Neural cell (in vitro differentiated cells): ENCODE measurements at regions not wholly inside any gene's neighbourhood (a gene's known extent, or its start where the extent isn't known, plus 50 kb on each side); places are given as distances from the start of the nearest gene placed in this dataset.

Experiments used
- H2AFZ ChIP-seq: fragments of 200-600, 300-800 bp; sonication (generic), shearing (Covaris generic); 2 replicates; pipeline ENCODE4 v1.6.0; 2014; ENCODE audit warnings: low read depth, mild to moderate bottlenecking, antibody characterized with exemption, low read length, moderate library complexity
- H3F3A ChIP-seq: fragments of 200-600 bp; shearing (Covaris generic); 2 replicates; pipeline ENCODE4 v1.6.1; 2016; ENCODE audit warnings: mild to moderate bottlenecking, moderate library complexity, mixed read lengths, antibody characterized with exemption, low read length; ENCODE audit not compliant: insufficient read depth, poor library complexity, severe bottlenecking
- H3K27ac ChIP-seq: fragments of 200-600, 300-800 bp; sonication (generic), shearing (Covaris generic); 2 replicates; pipeline ENCODE4 v1.5.1; 2014; ENCODE audit warnings: mild to moderate bottlenecking, low read length, moderate library complexity
- H3K27me3 ChIP-seq: fragments of 300-800, 200-600 bp; sonication (generic), shearing (Covaris generic); 2 replicates; pipeline ENCODE4 v1.6.0; 2014; ENCODE audit warnings: mild to moderate bottlenecking, low read depth, low read length, moderate library complexity; ENCODE audit not compliant: insufficient read depth
- H3K36me3 ChIP-seq: fragments of 300-800, 200-600 bp; sonication (generic), shearing (Covaris generic); 2 replicates; pipeline ENCODE4 v1.5.1; 2014; ENCODE audit warnings: mild to moderate bottlenecking, antibody characterized with exemption, low read length, moderate library complexity; ENCODE audit not compliant: insufficient read depth
- H3K4me2 ChIP-seq: fragments of 300-800, 200-600 bp; sonication (generic), shearing (Covaris generic); 2 replicates; pipeline ENCODE4 v1.6.0; 2014; ENCODE audit warnings: mild to moderate bottlenecking, low read length
- H3K4me3 ChIP-seq: fragments of 300-800, 200-600 bp; sonication (generic), shearing (Covaris generic); 2 replicates; pipeline ENCODE4 v1.5.1; 2014; ENCODE audit warnings: mild to moderate bottlenecking, low read length, moderate library complexity
- H3K79me2 ChIP-seq: fragments of 200-600 bp; shearing (Covaris generic); replicated peaks from 2 replicates; pipeline ENCODE4 v1.6.0; 2014; ENCODE audit warnings: mild to moderate bottlenecking, low read length, moderate library complexity; ENCODE audit not compliant: insufficient read depth
- H3K9ac ChIP-seq: fragments of 300-800, 200-600 bp; sonication (generic), shearing (Covaris generic); 2 replicates; pipeline ENCODE4 v1.6.1; 2016; ENCODE audit warnings: mild to moderate bottlenecking, low read length, mixed read lengths
- H3K9me2 ChIP-seq: fragments of 200-600 bp; shearing (Covaris generic); 2 replicates; pipeline ENCODE4 v1.6.1; 2016; ENCODE audit warnings: mild to moderate bottlenecking, low read length, mixed read lengths; ENCODE audit not compliant: insufficient read depth
- H3K9me3 ChIP-seq: fragments of 200-600, 300-800 bp; sonication (generic), shearing (Covaris generic); 2 replicates; pipeline ENCODE4 v1.6.1; 2016; ENCODE audit warnings: mild to moderate bottlenecking, mixed run types, low read length, moderate library complexity, mixed read lengths
- H4K20me1 ChIP-seq: fragments of 200-600 bp; shearing (Covaris generic); 2 replicates; pipeline ENCODE4 v1.6.1; 2016; ENCODE audit warnings: mild to moderate bottlenecking, mixed run types; ENCODE audit not compliant: insufficient read depth
- EP300 ChIP-seq: fragments of 450-650 bp; conservative IDR thresholded peaks from 2 replicates; pipeline ENCODE4 v1.6.1; 2014; ENCODE audit warnings: antibody characterized with exemption, mild to moderate bottlenecking, moderate library complexity; ENCODE audit not compliant: poor library complexity, severe bottlenecking
- EZH2 ChIP-seq: fragments of 200-600, 300-800 bp; shearing (Covaris generic), sonication (generic); IDR thresholded peaks from 2 replicates; pipeline ENCODE4 v1.6.1; 2014; ENCODE audit warnings: antibody characterized with exemption, low read length, borderline replicate concordance, mild to moderate bottlenecking; ENCODE audit not compliant: insufficient read depth, poor library complexity, severe bottlenecking
- MXI1 ChIP-seq: fragments of 450-650 bp; conservative IDR thresholded peaks from 2 replicates; pipeline ENCODE4 v1.6.1; 2014; ENCODE audit warnings: antibody characterized with exemption, mild to moderate bottlenecking; ENCODE audit not compliant: poor library complexity, severe bottlenecking
- POLR2AphosphoS5 ChIP-seq: IDR thresholded peaks from 2 replicates; pipeline ENCODE4 v1.6.1; 2012
- RAD21 ChIP-seq: fragments of 450-650 bp; conservative IDR thresholded peaks from 2 replicates; pipeline ENCODE4 v1.6.1; 2014; ENCODE audit warnings: antibody characterized with exemption, mild to moderate bottlenecking, moderate library complexity
- REST ChIP-seq: IDR thresholded peaks from 2 replicates; pipeline ENCODE4 v1.6.1; 2012; ENCODE audit warnings: borderline replicate concordance
- SMC3 ChIP-seq: fragments of 450-650 bp; conservative IDR thresholded peaks from 2 replicates; pipeline ENCODE4 v1.6.1; 2014; ENCODE audit warnings: antibody characterized with exemption, mild to moderate bottlenecking, moderate library complexity; ENCODE audit not compliant: poor library complexity
- TAF1 ChIP-seq: IDR thresholded peaks from 2 replicates; pipeline ENCODE4 v1.6.1; 2012; ENCODE audit warnings: low read depth
- TF ChIP-seq, protein P1 (sequence below): fragments of 450-650 bp; IDR thresholded peaks from 2 replicates; pipeline ENCODE4 v1.5.1; 2014; ENCODE audit warnings: antibody characterized with exemption, mild to moderate bottlenecking, moderate library complexity; ENCODE audit not compliant: poor library complexity, severe bottlenecking

DNA sequence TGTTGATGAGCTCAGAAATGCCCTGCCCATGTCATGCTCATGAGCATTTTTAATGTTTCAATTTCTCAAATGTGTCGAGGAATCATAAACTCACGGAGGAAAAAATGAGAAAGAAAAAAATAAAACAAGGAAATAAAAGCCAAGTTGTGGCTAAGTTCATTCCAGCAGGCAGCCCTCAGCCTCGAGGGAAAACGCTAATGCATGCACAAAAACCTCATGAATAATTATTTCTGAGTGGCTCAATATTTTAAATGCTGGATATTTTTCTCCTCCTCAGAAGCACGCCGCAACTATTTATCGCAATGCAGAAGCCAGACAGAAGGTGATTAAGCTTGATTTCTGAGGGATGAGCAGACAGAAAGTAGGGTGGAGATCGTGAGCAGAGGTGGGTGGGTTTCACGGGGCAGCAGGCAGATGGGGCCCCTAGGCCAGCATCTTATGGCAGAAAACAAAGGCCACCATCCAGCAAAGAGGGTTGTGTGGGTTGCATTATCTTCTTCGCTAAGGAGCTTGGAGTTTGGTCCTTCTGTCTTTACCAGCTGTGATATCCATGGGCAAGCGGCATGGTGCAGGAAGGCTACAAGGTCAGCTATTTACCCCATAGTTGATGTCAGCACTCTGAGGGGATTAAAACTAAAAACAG is 151.5 kb upstream of the LRFN2 start:
- no peaks in the 10 kb centered on the region for H3K79me2 ChIP-seq
- H3F3A ChIP-seq = no peaks in the 10 kb centered on the region
- no peak overlapping the region for H3K4me3 ChIP-seq
- H3K27ac ChIP-seq = no peak overlapping the region
- H3K27me3 ChIP-seq = no peaks in the 10 kb centered on the region
- no peaks in the 10 kb centered on the region for H4K20me1 ChIP-seq
- no peaks in the 10 kb centered on the region for H3K9me2 ChIP-seq
- no peaks in the 10 kb centered on the region for H3K9me3 ChIP-seq
- TF ChIP-seq SMC3 (no peak), EZH2 (no peak), MXI1 (no peak), REST (no peak), POLR2AphosphoS5 (no peak), TAF1 (no peak), RAD21 (no peak), EP300 (no peak)
- TF ChIP-seq, protein P1, sequence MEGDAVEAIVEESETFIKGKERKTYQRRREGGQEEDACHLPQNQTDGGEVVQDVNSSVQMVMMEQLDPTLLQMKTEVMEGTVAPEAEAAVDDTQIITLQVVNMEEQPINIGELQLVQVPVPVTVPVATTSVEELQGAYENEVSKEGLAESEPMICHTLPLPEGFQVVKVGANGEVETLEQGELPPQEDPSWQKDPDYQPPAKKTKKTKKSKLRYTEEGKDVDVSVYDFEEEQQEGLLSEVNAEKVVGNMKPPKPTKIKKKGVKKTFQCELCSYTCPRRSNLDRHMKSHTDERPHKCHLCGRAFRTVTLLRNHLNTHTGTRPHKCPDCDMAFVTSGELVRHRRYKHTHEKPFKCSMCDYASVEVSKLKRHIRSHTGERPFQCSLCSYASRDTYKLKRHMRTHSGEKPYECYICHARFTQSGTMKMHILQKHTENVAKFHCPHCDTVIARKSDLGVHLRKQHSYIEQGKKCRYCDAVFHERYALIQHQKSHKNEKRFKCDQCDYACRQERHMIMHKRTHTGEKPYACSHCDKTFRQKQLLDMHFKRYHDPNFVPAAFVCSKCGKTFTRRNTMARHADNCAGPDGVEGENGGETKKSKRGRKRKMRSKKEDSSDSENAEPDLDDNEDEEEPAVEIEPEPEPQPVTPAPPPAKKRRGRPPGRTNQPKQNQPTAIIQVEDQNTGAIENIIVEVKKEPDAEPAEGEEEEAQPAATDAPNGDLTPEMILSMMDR = no peak
- H3K9ac ChIP-seq = no peak overlapping the region
- H3K36me3 ChIP-seq = no peaks in the 10 kb centered on the region
- H2AFZ ChIP-seq = no peak overlapping the region
- H3K4me2 ChIP-seq = no peak overlapping the region

GRCh38 chr6:40735521-40735920 is 148.4 kb upstream of the LRFN2 start:
- no peak for TF ChIP-seq EP300
- TF ChIP-seq SMC3 = no peak
- no peak for TF ChIP-seq RAD21
- TF ChIP-seq, protein P1 = no peak
- no peak for TF ChIP-seq EZH2
- TF ChIP-seq TAF1 = no peak
- no peak for TF ChIP-seq MXI1
- TF ChIP-seq REST = no peak
- TF ChIP-seq POLR2AphosphoS5 = no peak
- H3K4me2 ChIP-seq = no peak overlapping the region
- no peaks in the 10 kb centered on the region for H3K9me3 ChIP-seq
- no peaks in the 10 kb centered on the region for H3K79me2 ChIP-seq
- no peaks in the 10 kb centered on the region for H3F3A ChIP-seq
- H3K9me2 ChIP-seq = no peaks in the 10 kb centered on the region
- no peak overlapping the region for H3K4me3 ChIP-seq
- H3K27me3 ChIP-seq = no peaks in the 10 kb centered on the region
- no peak overlapping the region for H3K9ac ChIP-seq
- H4K20me1 ChIP-seq = no peaks in the 10 kb centered on the region
- H2AFZ ChIP-seq = no peak overlapping the region
- no peaks in the 10 kb centered on the region for H3K36me3 ChIP-seq
- H3K27ac ChIP-seq = no peak overlapping the region
